GM18873 (cell line): ENCODE measurements at regions not wholly inside any gene's neighbourhood (a gene's known extent, or its start where the extent isn't known, plus 50 kb on each side); places are given as distances from the start of the nearest gene placed in this dataset.

Experiments
- ATAC-seq: cut with Tn5 transposase; IDR thresholded peaks from one replicate; pipeline ENCODE4 v1.9.1; 2021; ENCODE audit warnings: mild to moderate bottlenecking, moderate library complexity, moderate number of reproducible peaks; ENCODE audit not compliant: unreplicated experiment, low FRiP score

- ATAC-seq: no peak
Observed at GRCh38 chr10:3554121-3554522, 230.9 kb downstream of the KLF6 start.

- no peak for ATAC-seq
Observed at GRCh38 chr10:3552281-3552680, 232.7 kb downstream of the KLF6 start.

DNA sequence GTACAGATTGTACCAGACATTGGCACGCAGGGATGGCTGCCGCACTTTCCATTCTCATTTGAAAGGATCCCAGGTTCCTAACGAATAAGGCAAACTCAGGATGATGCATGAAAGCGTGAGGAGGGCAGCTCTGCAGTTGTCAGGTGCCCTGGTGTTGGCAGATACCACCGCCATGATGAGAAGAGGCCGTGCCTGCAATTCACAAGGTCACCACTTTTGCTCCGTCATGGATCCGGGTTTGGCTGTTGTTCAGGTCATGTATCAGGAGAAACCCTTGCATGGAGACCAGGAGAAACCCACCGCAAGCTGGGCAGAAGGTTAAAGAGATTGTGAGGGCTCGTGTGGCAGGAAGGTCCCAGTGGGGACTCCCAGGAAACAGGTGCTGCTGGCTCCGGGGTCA, 233.2 kb downstream of the KLF6 start:
- no peak for ATAC-seq

GRCh38 chr10:3549118-3549517, 235.9 kb downstream of the KLF6 start:
- no peak for ATAC-seq

- ATAC-seq: no peak
Observed at GRCh38 chr10:3548702-3549101, 236.3 kb downstream of the KLF6 start.

DNA sequence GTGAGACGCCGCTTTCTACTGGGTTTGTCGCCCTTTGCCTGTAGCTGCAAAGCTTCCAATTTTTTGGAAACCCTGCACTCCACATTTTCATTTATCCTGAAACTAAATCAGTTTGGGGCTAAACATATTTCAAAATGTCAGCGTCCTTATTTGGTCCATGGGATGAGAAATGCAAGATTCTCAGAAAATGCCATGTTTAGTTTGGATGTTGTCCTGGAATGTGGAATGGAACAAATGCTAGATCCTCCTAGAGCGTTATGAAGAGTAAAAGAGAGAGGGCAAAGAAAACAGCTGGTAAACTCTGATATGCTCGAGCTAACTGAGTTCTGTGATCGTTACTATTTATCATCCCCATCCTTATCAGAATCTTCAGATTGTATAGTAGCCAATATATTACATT, 236.9 kb downstream of the KLF6 start:
- no peak for ATAC-seq

GRCh38 chr10:3544561-3544960, 240.4 kb downstream of the KLF6 start:
- ATAC-seq: no peak

GRCh38 chr10:3542185-3542611, 242.8 kb downstream of the KLF6 start:
- no peak for ATAC-seq

DNA sequence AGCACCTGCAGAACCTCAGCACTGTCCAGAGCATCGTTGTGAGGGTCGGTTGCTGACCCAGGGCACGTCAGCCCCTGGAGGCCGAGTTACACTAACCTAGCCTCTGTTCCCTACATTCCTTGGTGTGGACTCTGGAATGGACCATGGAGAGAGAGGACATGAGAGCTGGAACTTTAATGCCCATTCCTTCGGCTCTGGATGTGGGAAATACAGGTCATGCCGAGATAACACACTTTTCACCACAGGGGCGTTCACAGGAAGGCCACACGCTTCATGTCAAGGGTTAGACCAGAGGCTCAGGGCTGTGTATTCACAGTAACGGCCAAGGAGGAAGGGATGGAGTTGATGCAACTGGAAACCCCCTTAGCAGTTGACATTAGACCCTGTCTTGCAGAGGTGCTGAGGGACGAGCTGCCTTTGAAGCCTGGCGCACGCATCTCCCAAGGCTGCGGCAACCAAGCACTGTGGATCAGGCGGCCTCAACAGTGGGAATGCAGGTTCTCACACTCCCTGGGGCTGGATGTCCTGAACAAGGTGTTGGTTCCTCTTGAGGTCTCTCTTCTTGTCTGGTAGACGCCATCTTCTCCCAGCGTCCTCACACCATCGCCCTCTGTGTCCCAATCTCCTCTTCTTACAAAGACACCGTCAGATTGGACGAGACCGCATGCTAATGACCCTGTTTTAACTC, 245.2 kb downstream of the KLF6 start:
- no peak for ATAC-seq

- ATAC-seq: no peak
Observed at GRCh38 chr10:3538656-3539531, 246.1 kb downstream of the KLF6 start.

DNA sequence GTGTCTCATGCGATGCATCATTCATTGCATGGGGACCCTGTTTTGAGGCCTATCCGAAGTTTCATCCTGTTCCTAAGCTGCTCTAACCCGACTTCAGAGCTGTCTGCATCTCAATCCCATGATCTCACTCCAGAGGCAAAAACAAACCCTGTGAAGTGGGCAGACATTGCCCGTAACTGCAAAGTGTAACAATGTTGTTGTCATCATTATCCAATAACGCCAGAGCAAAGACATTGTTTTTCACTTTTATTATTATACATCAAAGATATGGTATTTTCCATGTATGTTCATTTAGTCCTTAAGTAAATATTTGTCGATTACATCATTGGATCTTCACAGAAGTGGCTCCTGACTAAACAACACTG, 246.7 kb downstream of the KLF6 start:
- ATAC-seq: no peak

DNA sequence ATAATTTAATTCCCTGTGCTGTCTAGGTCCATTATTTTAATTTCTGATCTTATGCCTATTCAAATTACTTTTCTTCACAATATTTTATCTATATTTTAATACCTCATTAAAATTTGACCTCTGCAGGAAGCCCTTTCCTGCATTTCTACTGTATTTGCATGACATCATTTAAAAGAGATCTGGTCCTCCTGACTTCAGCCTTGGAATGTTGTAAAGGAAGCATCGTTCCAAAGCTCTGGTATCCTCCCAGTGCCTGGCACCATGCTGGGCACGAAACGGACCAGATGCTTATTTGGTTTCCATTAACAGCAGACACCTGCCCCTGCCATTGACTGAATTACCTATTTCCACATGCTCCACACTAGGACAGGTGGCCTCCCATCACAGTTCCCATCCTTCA, 247.5 kb downstream of the KLF6 start:
- no peak for ATAC-seq

- ATAC-seq: no peak
Observed at GRCh38 chr10:3535001-3535400, 250.0 kb downstream of the KLF6 start.

DNA sequence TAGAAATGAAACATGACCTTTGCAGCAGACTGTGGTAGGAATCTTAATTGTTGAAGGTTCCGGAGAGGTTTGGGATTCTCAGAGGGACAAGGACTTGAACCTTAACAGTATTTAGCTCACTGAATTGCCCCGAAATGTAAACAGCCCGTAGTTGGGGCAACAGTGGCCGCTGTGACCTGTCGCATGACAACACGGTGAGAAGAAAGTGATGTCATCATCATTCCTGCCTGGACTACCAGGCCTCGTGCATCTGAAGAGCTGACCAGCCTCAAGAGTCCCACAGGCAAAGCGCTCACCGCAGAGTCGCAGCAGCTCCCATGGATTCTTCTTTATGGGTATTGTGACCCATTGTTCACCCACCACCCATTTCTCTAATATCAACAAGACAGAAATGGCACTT, 250.6 kb downstream of the KLF6 start:
- no peak for ATAC-seq

- no peak for ATAC-seq
Observed at GRCh38 chr10:3533296-3533695, 251.7 kb downstream of the KLF6 start.

DNA sequence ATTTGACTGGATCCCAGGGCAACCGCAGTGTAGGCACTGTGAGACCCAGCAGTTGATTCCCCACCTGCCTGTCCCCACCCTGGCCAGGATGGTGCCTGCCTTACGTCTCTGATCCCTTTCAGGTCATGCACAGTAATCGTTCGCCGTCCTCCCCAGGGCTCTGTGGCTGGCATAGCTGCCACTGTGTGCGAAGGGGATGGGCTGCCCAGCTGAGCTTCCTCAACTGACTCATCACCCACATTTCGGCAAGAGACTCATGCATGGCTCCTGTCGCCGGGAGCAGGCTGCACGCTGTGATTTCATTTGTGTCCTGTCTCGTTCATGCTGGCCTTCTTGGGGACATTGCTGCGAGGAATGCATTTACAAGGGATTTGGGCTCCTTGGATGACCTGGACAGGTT, 252.4 kb downstream of the KLF6 start:
- ATAC-seq: no peak

GRCh38 chr10:3531670-3532069, 253.3 kb downstream of the KLF6 start:
- no peak for ATAC-seq

DNA sequence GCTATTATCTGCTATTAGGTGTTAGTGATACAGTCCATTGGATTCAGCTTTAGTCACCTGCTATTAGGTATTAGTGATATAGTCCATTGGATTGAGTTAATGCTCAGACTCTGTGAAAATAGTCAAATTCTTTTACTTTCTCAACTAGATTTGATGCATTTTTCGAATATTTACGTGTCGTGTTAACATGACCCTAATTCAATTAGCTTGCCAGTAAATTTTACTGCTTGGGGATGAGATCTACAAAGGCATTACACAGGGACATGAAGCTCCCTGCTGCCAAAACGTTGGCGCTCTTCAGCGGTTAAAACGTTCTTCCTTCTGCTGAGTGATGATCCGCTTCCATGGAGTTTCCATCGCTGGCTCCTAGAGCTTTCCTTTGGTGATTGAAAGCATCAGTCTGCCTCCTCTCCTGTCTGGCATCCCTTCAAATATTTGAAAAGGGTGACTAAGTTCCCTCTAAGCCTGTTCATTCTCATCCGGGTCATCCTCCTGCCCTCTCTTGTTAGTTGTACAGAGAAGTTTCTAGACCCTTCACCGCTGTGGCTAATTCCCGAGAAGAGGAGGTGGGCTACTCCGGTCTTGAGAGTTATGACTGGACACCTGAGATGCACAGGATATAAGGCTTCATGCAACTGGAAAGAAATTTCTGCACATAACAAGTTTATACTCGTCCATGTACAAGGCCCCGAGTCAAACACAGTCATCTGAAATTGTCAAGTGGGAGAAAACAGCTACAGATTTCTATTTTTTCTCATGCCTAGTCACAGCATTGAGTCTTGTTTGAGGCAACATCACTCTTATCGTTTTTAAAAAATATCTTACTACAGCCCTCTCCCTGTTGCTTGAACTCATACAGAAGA, 254.0 kb downstream of the KLF6 start:
- no peak for ATAC-seq

GRCh38 chr10:3530346-3530745, 254.7 kb downstream of the KLF6 start:
- no peak for ATAC-seq

GRCh38 chr10:3529691-3530090, 255.3 kb downstream of the KLF6 start:
- ATAC-seq: no peak

- no peak for ATAC-seq
Observed at GRCh38 chr10:3528823-3529403, 256.1 kb downstream of the KLF6 start.
